GM19240 (cell line): ENCODE measurements at regions not wholly inside any gene's neighbourhood (a gene's known extent, or its start where the extent isn't known, plus 50 kb on each side); places are given as distances from the start of the nearest gene placed in this dataset.

Experiments
- DNase-seq: peaks from one replicate; pipeline ENCODE4 v3.0.0; 2011; ENCODE audit warnings: low spot score; ENCODE audit not compliant: insufficient read length

GRCh38 chr3:59653405-59654122 lies 603.7 kb upstream of the CFAP20DC start:
- DNase-seq: no peak

GRCh38 chr3:59644479-59645402 lies 594.9 kb upstream of the CFAP20DC start:
- DNase-seq: no peak

GRCh38 chr3:59641169-59641899 lies 591.5 kb upstream of the CFAP20DC start:
- no peak for DNase-seq

- DNase-seq: no peak
Observed at GRCh38 chr3:59632760-59633573, 583.1 kb upstream of the CFAP20DC start.

GRCh38 chr3:59631482-59631881 lies 581.7 kb upstream of the CFAP20DC start:
- DNase-seq: no peak

- DNase-seq: no peak
Observed at GRCh38 chr3:59621037-59621436, 571.2 kb upstream of the CFAP20DC start.

GRCh38 chr3:59620325-59620724 lies 570.5 kb upstream of the CFAP20DC start:
- DNase-seq: no peak

- no peak for DNase-seq
Observed at GRCh38 chr3:59612444-59612715, 562.6 kb upstream of the CFAP20DC start.

- no peak for DNase-seq
Observed at GRCh38 chr3:59611649-59612443, 562.0 kb upstream of the CFAP20DC start.

- no peak for DNase-seq
Observed at GRCh38 chr3:59609657-59610348, 560.0 kb upstream of the CFAP20DC start.

- no peak for DNase-seq
Observed at GRCh38 chr3:59608356-59608755, 558.5 kb upstream of the CFAP20DC start.

GRCh38 chr3:59607656-59608055 lies 557.8 kb upstream of the CFAP20DC start:
- DNase-seq: no peak

GRCh38 chr3:59606638-59607266 lies 556.9 kb upstream of the CFAP20DC start:
- DNase-seq: no peak

- no peak for DNase-seq
Observed at GRCh38 chr3:59605944-59606534, 556.2 kb upstream of the CFAP20DC start.

- DNase-seq: no peak
Observed at GRCh38 chr3:59605318-59605717, 555.5 kb upstream of the CFAP20DC start.

GRCh38 chr3:59601486-59601885 lies 551.7 kb upstream of the CFAP20DC start:
- no peak for DNase-seq

GRCh38 chr3:59600631-59601030 lies 550.8 kb upstream of the CFAP20DC start:
- no peak for DNase-seq

GRCh38 chr3:59596741-59597140 lies 546.9 kb upstream of the CFAP20DC start:
- no peak for DNase-seq

GRCh38 chr3:59595830-59596229 lies 546.0 kb upstream of the CFAP20DC start:
- DNase-seq: no peak
